Brain microvascular endothelial cell (primary cell): ENCODE measurements at regions not wholly inside any gene's neighbourhood (a gene's known extent, or its start where the extent isn't known, plus 50 kb on each side); places are given as distances from the start of the nearest gene placed in this dataset.

ENCODE experiments used
- DNase-seq: peaks from one replicate; pipeline ENCODE4 v3.0.0-alpha.2; 2020
- H3K27ac ChIP-seq: fragments of 250-450 bp; sonication (Bioruptor Pico); 2 replicates; pipeline ENCODE4 v1.5.1; 2020; ENCODE audit warnings: mild to moderate bottlenecking, moderate library complexity
- H3K27me3 ChIP-seq: fragments of 250-450 bp; sonication (Bioruptor Pico); replicated peaks from 2 replicates; pipeline ENCODE4 v1.5.1; 2020; ENCODE audit warnings: mild to moderate bottlenecking
- H3K36me3 ChIP-seq: fragments of 250-450 bp; sonication (Bioruptor Pico); replicated peaks from 2 replicates; pipeline ENCODE4 v1.5.1; 2020; ENCODE audit warnings: mild to moderate bottlenecking
- H3K4me3 ChIP-seq: 2 replicates; pipeline ENCODE4 v1.5.1; 2011; ENCODE audit warnings: low read depth, mild to moderate bottlenecking, control low read depth, low read length, moderate library complexity
- in situ Hi-C: cut with HindIII; loops from 2 replicates; pipeline ENCODE4 v1.10.0; 2017; ENCODE audit warnings: low sequenced_read_pairs, low pct_ligation_motif_present
- TF ChIP-seq, protein P1 (sequence below): IDR thresholded peaks from 2 replicates; pipeline ENCODE4 v1.5.1; 2011; ENCODE audit warnings: low read depth, mild to moderate bottlenecking, moderate library complexity, low read length, control low read depth, inconsistent platforms; ENCODE audit errors: missing control alignments

DNA sequence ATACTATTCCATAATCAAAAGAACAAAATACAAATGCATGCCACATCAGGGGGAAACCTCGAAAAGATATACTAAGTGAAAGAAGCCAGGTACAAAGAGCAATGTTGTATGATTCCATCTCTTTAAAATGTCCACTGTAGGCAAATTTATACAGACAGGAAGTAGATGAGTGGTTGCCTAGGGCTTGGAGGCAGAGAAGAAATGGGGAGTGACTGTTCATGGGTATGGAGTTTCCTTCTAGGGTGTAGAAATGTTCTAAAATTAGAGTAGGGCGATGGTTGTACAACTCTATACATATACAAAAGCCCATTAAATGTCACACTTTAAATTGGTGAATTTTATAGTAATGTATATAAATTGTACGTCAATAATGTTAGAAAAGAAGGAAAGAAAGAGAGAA lies 128.1 kb downstream of the MAF start:
- H3K36me3 ChIP-seq: no peaks in the 10 kb centered on the region
- in situ Hi-C loops: no loop called here
- no peak for DNase-seq
- TF ChIP-seq, protein P1, sequence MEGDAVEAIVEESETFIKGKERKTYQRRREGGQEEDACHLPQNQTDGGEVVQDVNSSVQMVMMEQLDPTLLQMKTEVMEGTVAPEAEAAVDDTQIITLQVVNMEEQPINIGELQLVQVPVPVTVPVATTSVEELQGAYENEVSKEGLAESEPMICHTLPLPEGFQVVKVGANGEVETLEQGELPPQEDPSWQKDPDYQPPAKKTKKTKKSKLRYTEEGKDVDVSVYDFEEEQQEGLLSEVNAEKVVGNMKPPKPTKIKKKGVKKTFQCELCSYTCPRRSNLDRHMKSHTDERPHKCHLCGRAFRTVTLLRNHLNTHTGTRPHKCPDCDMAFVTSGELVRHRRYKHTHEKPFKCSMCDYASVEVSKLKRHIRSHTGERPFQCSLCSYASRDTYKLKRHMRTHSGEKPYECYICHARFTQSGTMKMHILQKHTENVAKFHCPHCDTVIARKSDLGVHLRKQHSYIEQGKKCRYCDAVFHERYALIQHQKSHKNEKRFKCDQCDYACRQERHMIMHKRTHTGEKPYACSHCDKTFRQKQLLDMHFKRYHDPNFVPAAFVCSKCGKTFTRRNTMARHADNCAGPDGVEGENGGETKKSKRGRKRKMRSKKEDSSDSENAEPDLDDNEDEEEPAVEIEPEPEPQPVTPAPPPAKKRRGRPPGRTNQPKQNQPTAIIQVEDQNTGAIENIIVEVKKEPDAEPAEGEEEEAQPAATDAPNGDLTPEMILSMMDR: no peak
- no peak overlapping the region for H3K27ac ChIP-seq
- H3K4me3 ChIP-seq: no peak overlapping the region
- H3K27me3 ChIP-seq: no peaks in the 10 kb centered on the region

DNA sequence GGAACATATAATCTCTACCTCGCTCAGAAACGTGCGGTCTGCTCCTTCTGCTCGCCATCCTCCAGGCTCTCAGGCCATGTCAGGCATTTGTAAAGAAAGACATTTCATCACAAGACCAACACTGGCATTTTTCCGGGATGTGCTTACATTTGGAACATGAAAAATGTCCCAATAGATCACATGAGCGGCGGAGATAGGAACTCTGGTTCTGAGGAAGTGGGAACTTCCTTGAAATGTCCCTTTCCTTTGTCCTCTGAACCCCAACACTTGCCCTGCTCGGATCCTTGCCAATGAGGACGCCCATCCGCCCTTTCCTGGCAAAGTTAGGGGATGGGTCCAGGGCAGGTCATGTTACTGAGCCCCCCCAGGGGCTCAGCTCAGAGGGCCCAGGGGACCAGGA lies 130.5 kb downstream of the MAF start:
- in situ Hi-C loops: no loop called here

DNA sequence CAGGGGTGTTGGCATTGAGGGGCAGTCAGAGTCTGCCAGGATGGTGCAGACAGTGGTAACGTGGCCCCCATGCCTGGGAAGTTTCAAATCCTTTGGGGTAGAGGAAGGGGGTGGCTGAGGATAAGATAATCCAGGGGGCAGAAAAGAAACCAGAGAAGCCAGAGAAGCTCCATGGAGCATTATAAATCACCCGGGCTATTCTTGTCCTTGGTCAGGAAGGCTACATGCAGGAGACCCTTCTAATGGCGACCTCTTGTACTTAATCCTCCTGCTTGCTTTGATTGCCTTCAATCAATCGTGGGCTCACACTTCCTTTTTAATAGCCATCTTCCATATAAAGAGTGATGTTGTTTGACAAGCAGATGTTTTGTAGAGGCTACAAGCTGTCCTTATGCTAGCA lies 131.9 kb downstream of the MAF start:
- Histone ChIP-seq H3K27me3 (no peaks in the 10 kb centered on the region), H3K36me3 (no peaks in the 10 kb centered on the region), H3K27ac (no peak overlapping the region), H3K4me3 (no peak overlapping the region)
- in situ Hi-C loops: no loop called here
- DNase-seq: no peak
- TF ChIP-seq, protein P1: no peak

More for the DNA sequence above, 130.5 kb downstream of the MAF start:
- no peaks in the 10 kb centered on the region for H3K27me3 ChIP-seq
- no peak overlapping the region for H3K4me3 ChIP-seq
- no peaks in the 10 kb centered on the region for H3K36me3 ChIP-seq
- no peak overlapping the region for H3K27ac ChIP-seq
- TF ChIP-seq, protein P1: no peak
- DNase-seq: no peak

DNA sequence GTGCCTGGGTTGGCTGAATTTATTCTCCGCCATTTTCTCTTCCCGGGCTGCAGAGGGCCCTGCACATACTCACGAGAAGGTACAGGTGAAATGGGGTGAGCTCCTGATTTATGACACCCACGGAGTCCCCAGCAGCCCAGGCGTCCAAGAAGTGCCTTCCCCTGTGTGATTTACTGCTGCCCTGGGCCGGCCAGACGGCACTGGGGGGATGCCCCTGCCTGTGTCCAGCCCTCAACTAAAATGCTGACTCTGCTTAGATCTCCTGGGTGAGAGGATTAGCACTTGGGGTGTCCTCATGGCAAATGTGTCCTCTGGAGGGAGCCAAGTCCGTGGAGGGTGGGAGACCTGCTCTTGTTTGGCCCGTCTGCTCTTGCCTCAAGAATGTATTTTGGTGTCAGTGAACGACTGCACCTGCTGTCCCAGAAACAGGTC lies 132.4 kb downstream of the MAF start:
- DNase-seq: no peak
- TF ChIP-seq, protein P1: no peak
- in situ Hi-C loops: no loop called here
- Histone ChIP-seq H3K36me3 (no peaks in the 10 kb centered on the region), H3K27ac (no peak overlapping the region), H3K27me3 (no peaks in the 10 kb centered on the region), H3K4me3 (no peak overlapping the region)

DNA sequence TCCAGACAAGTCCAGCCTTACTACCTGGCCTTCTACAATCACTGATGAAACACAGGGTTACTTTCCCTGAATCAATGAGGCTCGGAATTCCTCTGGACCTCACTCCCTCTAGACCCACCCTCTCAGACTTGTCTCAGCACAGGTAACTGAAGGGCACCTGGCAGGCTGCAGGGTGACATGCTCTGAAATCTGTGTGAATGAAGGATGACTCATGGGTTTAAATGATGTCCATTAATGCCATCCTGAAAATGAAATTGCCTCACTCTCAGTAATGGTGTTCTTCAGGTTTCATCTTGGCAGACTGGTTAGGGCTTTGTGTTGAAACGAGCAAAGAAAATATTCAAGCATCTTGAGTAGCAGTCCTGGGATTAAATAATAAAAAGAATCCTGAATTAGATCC lies 134.4 kb downstream of the MAF start:
- no peak overlapping the region for H3K4me3 ChIP-seq
- TF ChIP-seq, protein P1: no peak
- no peak for DNase-seq
- H3K27ac ChIP-seq: no peak overlapping the region
- in situ Hi-C loops: no loop called here
- no peaks in the 10 kb centered on the region for H3K36me3 ChIP-seq
- H3K27me3 ChIP-seq: no peaks in the 10 kb centered on the region

DNA sequence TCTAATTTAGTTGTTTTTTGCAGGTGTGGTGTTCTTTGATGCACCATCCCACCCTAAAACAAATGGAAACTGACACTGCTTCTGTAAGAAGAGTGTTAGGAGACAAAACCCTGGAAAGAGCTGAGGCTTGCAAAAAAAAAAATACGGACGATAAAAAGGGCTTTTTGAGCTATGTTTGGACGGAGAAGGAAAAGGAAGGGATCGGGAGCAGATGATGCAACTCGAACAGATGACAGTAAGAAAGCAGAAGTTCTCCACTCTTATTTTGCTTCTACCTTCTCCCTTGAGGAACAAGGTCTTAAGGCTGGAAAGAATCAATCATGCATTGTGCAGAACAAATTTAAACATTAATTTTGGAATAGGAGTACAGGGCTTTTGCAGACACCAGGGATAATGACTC lies 136.7 kb downstream of the MAF start:
- in situ Hi-C loops: no loop called here

More for the DNA sequence above, 136.7 kb downstream of the MAF start:
- Histone ChIP-seq H3K4me3 (no peak overlapping the region), H3K27me3 (no peaks in the 10 kb centered on the region), H3K27ac (no peak overlapping the region), H3K36me3 (no peaks in the 10 kb centered on the region)
- no peak for DNase-seq
- TF ChIP-seq, protein P1: no peak
